Bronchial epithelial cell (primary cell): ENCODE measurements at regions not wholly inside any gene's neighbourhood (a gene's known extent, or its start where the extent isn't known, plus 50 kb on each side); places are given as distances from the start of the nearest gene placed in this dataset.

Source experiments
- DNase-seq: peaks from one replicate; pipeline ENCODE4 v3.0.0-alpha.2; 2010; ENCODE audit warnings: low read depth
- FAIRE-seq: peaks from 2 replicates; lab custom pipeline; 2011; peaks lifted over from hg19 to GRCh38; lab: Jason Lieb, UNC
- H3K27me3 ChIP-seq: 2 replicates; pipeline ENCODE4 v1.5.1; 2011; ENCODE audit warnings: low read length; ENCODE audit not compliant: control insufficient read depth, insufficient read depth
- H3K36me3 ChIP-seq: 2 replicates; pipeline ENCODE4 v1.5.1; 2011; ENCODE audit warnings: low read length; ENCODE audit not compliant: control insufficient read depth, insufficient read depth
- H3K4me3 ChIP-seq: 2 replicates; pipeline ENCODE4 v1.5.1; 2011; ENCODE audit warnings: mild to moderate bottlenecking, low read depth, low read length, control low read depth
- TF ChIP-seq, protein P1 (sequence below): IDR thresholded peaks from 2 replicates; pipeline ENCODE4 v1.5.1; 2011; ENCODE audit warnings: mild to moderate bottlenecking, moderate library complexity, low read length, control low read depth, inconsistent platforms; ENCODE audit not compliant: insufficient read depth, severe bottlenecking

DNA sequence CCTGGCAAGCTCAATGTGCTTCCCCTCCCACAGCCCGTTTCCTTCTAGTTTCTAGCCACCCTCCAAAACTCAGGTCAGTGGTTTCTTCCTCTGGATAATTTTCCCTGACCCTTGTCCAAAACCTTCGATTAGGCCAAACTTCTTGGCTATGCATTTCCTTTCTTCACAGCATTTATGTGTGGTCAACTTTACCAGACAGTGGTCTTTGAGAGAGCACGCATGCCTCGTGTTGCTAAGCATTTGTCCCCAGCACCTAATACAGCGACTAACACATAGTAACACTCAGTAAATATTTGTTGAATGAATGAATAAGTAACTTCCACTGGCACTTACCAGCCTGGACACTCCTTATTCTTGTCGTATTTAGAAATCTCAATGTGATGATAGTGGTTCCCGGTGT, 610.7 kb downstream of the PLPP3 start:
- no peaks in the 10 kb centered on the region for H3K36me3 ChIP-seq
- no peak for DNase-seq
- H3K4me3 ChIP-seq, result no peak overlapping the region
- TF ChIP-seq, protein P1, sequence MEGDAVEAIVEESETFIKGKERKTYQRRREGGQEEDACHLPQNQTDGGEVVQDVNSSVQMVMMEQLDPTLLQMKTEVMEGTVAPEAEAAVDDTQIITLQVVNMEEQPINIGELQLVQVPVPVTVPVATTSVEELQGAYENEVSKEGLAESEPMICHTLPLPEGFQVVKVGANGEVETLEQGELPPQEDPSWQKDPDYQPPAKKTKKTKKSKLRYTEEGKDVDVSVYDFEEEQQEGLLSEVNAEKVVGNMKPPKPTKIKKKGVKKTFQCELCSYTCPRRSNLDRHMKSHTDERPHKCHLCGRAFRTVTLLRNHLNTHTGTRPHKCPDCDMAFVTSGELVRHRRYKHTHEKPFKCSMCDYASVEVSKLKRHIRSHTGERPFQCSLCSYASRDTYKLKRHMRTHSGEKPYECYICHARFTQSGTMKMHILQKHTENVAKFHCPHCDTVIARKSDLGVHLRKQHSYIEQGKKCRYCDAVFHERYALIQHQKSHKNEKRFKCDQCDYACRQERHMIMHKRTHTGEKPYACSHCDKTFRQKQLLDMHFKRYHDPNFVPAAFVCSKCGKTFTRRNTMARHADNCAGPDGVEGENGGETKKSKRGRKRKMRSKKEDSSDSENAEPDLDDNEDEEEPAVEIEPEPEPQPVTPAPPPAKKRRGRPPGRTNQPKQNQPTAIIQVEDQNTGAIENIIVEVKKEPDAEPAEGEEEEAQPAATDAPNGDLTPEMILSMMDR, result no peak
- FAIRE-seq, result no peak
- no peaks in the 10 kb centered on the region for H3K27me3 ChIP-seq

DNA sequence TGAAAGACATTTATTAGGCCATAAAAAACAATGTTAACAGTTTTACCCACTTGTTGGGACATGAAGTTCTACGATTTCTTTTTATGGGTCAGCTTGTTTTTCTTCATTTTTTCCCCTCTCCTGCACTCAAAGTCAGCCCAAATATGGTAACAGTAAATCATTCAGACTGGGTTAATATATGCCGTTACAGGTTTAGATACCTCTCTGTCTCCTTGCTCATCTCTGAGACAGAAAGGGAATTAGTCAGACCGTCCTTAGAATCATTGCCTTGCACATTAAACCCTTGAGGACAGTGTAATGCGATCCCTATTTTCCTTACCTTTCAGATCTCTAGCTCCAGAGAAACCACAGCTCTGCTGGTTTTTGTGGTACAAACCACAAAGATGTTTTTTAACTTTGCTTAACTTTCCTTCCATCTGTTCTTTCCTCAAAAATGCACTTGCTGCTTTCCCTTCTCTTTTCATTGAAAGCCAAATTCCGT, 613.3 kb downstream of the PLPP3 start:
- FAIRE-seq (no peak), DNase-seq (peak; percentile 67)
- H3K4me3 ChIP-seq, result no peak overlapping the region
- TF ChIP-seq, protein P1, result no peak
- no peaks in the 10 kb centered on the region for H3K27me3 ChIP-seq
- no peaks in the 10 kb centered on the region for H3K36me3 ChIP-seq

DNA sequence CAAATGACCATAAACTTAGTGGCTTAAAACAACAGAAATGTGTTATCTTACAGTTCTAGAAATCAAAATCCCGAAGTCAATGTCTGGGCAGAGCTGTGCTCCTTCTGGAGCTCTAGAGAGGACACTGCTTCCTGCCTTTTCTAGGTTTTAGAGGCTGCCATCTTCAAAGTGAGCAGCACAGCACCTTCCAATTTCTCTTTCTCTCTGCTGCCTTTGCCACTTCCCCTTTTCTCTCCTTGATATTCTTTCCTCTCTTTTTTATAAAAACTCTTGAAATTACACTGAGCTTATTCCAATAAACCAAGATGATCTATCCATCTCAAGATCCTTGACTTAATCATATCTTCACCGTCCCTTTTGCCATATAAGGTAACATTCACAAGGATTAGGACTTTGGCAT, 616.9 kb downstream of the PLPP3 start:
- DNase-seq (no peak), FAIRE-seq (no peak)
- no peaks in the 10 kb centered on the region for H3K36me3 ChIP-seq
- TF ChIP-seq, protein P1, result no peak
- H3K4me3 ChIP-seq, result no peak overlapping the region
- no peaks in the 10 kb centered on the region for H3K27me3 ChIP-seq

DNA sequence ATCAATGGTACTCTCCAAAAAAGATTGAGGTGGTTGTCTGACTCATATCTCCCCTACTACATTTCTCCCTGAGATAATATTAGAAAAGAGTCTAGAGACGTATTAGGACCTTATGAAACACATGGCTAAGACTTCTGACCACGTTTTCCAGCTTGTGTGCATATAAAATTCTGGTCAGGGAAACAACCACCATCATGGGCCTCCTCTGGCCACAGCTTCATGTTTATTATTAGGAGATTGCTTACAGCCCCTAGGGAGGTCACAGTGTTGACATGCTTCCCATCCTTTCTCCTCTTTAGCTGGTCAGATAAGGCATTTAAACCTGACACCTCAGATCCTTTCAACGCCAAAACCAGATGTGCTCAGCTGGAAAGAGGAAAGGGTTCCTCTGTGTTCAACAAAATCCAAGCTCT, 620.2 kb downstream of the PLPP3 start:
- TF ChIP-seq, protein P1, result no peak
- no peaks in the 10 kb centered on the region for H3K27me3 ChIP-seq
- FAIRE-seq, result no peak
- DNase-seq, result no peak
- no peaks in the 10 kb centered on the region for H3K36me3 ChIP-seq
- H3K4me3 ChIP-seq, result no peak overlapping the region

DNA sequence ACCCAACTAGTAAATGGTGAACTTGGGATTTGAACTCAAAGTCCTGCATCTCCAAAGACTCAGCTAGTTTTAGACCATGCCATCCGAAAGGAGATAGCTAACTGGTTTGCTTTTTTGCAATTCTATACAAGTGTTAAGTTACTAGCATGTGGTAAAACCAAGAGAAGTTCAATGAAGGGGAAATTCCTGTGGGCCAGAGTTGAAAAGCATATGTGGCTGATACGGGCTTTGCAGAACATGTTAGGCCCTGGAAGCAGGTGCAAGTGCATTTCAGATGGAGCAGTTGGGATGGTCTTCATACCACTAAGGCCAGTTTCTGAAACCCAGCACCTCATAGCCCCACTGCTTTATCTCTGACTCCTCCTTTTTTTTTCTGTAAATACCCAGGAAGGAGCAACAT, 620.9 kb downstream of the PLPP3 start:
- Histone ChIP-seq H3K4me3 (no peak overlapping the region), H3K27me3 (no peaks in the 10 kb centered on the region), H3K36me3 (no peaks in the 10 kb centered on the region)
- no peak for FAIRE-seq
- TF ChIP-seq, protein P1, result no peak
- no peak for DNase-seq

DNA sequence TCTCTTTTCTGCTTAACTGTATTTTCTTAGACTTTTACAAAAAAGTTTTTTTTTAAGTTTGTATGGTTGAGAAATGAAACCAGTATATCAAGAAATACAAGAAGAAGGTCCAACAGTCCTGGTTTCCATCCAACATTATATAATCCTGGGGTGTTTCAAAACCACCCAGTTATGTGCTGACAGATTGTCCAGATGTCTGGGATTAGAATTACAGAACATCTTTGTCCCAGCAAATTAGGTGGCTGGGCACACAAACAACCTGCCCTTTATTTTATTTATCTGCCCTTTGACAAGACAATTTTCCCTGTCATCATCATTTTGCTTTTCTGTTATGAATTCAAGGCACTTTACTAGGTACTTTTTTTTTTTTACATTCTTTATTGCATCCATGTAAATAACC, 622.1 kb downstream of the PLPP3 start:
- TF ChIP-seq, protein P1, result no peak
- no peak for FAIRE-seq

More for the DNA sequence above, 622.1 kb downstream of the PLPP3 start:
- Histone ChIP-seq H3K4me3 (no peak overlapping the region), H3K27me3 (no peaks in the 10 kb centered on the region), H3K36me3 (no peaks in the 10 kb centered on the region)
- no peak for DNase-seq
